Retinal pigment epithelial cell (primary cell): ENCODE measurements at regions not wholly inside any gene's neighbourhood (a gene's known extent, or its start where the extent isn't known, plus 50 kb on each side); places are given as distances from the start of the nearest gene placed in this dataset.
A peak's percentile ranks its signal among the peaks of the same experiment; 100 is the strongest.

Source experiments
- DNase-seq: peaks from one replicate; pipeline ENCODE4 v3.0.0-alpha.2; 2010; ENCODE audit warnings: low read depth
- H3K4me3 ChIP-seq: 2 replicates; pipeline ENCODE4 v1.5.1; 2011; ENCODE audit warnings: mild to moderate bottlenecking, low read length, control low read depth, moderate library complexity
- TF ChIP-seq, protein P1 (sequence below): conservative IDR thresholded peaks from 2 replicates; pipeline ENCODE4 v1.5.1; 2011; ENCODE audit warnings: low read depth, low read length, control low read depth, inconsistent platforms

DNA sequence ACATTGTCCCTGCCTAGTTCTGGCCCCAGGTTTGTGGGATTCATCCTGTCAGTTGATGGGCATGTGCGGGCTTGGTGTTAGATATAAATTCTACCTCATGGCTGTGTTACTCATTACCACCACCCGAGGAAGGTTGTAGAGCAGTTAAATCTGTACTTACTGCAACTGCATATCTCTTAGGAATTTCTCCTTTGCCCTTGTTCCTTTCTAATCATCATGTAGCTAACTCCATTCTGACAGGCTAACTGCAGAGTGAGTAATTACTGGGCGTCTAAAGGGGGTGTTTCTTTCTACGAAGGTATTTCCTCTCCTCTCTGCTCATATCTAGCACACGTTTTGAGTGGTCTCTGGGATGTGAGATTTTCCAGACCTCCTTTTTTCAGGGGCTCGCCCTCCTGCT is 1076.7 kb downstream of the TMTC2 start:
- DNase-seq = peak; percentile 9
- TF ChIP-seq, protein P1, sequence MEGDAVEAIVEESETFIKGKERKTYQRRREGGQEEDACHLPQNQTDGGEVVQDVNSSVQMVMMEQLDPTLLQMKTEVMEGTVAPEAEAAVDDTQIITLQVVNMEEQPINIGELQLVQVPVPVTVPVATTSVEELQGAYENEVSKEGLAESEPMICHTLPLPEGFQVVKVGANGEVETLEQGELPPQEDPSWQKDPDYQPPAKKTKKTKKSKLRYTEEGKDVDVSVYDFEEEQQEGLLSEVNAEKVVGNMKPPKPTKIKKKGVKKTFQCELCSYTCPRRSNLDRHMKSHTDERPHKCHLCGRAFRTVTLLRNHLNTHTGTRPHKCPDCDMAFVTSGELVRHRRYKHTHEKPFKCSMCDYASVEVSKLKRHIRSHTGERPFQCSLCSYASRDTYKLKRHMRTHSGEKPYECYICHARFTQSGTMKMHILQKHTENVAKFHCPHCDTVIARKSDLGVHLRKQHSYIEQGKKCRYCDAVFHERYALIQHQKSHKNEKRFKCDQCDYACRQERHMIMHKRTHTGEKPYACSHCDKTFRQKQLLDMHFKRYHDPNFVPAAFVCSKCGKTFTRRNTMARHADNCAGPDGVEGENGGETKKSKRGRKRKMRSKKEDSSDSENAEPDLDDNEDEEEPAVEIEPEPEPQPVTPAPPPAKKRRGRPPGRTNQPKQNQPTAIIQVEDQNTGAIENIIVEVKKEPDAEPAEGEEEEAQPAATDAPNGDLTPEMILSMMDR = no peak
- H3K4me3 ChIP-seq = no peak overlapping the region

DNA sequence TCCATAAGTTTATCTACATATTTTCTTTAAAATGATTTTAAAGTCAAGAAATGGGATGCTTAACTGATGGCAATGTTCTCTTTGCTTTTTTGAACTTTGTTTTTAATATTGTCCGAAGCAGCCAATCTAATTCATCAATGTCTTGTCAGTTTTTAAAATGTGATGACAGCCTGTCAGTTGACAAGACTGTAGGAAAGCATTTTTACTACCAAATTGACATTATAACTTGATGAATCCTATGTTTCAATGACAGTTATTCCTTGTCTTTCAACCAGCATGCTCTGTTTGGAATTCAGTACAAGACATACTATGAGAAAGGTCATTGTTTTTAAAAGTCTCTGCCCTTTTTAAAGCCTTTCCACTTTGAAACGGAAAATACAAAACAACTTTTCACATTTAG is 1073.2 kb downstream of the TMTC2 start:
- no peak for DNase-seq
- TF ChIP-seq, protein P1 = no peak
- no peak overlapping the region for H3K4me3 ChIP-seq

DNA sequence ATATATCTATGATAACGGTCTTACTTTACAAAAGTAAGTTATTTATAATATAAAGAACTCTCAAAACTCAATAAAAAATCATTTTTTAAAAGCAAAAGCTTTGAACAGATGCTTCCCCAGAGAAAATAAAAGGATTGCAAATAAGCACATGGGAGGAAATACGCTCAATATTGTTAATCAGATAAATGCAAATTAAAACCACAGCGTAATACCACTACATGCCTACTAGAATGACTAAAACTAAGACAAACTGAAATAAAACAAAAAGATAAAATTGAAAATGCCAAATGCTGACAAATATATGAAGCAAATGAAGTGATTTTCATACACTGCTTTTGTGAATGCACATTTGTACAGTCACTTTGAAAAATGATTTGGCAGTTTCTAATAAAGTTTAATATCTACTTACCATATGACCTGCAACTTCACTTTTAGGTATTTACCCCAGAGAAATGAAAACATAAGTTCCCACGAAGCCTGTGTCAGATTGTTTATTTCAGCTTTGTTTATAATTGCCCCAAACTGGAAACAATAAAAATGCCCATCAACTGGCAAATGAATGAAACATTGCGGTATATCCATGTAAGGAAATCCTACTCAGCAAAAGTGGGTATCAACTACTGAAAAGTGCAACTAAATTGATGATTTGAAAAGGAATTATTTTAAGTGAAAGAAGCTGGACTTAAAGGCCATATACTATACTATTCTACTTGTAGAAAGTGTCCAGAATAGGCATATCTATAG is 1072.4 kb downstream of the TMTC2 start:
- no peak overlapping the region for H3K4me3 ChIP-seq
- TF ChIP-seq, protein P1 = no peak
- DNase-seq = no peak

DNA sequence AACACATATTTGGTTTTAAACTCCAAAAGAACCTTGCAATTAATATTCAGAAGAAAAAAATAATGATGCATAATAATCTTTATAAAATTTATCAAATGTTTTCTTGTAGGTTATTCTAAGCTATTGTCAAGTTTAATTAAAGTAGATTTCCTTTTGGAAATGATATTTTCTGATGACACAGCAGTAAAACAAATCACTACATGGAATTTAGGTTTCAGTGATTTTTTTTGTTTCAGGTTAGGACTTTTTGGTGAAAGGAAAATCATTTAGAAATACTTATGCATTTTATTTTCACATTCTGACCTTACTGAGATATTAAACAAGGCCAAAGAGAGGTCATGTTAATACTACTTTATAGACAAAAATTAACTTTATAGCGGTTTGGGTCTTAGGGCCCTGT is 1067.2 kb downstream of the TMTC2 start:
- TF ChIP-seq, protein P1 = no peak
- DNase-seq = no peak
- no peak overlapping the region for H3K4me3 ChIP-seq

DNA sequence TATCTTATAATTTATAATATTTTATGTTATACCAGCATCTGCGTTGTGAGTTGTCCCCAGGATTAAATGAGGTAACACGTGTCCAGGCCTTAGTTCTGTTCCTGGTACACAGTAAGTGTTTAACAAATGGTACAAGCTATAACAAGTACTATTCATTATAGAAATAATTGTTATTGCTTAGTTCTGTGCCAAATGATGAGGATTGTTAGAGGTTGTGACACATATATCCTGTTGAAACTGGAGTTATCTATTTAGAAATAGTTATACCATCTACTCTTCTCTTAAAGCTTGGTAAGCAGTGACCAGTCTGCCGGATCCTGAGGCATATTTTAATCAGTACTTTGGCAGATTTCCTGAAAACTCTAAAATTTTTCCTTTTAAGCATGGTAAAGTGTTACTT is 1066.5 kb downstream of the TMTC2 start:
- H3K4me3 ChIP-seq = no peak overlapping the region
- DNase-seq = no peak
- TF ChIP-seq, protein P1 = no peak

DNA sequence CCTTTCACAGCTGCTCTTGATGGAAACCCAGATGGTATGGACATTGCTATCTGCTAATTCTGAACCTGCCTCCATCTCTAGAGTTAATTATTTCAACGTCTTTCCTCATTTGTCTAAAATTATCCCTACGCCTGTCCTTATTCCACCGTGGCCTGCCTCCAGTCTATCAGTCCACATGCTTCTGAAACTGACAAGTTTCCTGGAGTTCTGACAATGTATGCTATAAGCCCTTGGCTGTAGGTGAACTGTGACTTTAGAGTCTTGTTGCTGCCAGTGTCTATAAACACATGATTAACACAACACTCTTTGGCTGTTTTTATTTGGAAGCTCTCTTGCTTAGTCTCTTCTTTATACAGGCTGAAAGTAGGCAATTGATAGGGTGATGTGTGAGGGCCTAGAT is 1052.9 kb downstream of the TMTC2 start:
- TF ChIP-seq, protein P1 = no peak
- no peak for DNase-seq
- H3K4me3 ChIP-seq = no peak overlapping the region

DNA sequence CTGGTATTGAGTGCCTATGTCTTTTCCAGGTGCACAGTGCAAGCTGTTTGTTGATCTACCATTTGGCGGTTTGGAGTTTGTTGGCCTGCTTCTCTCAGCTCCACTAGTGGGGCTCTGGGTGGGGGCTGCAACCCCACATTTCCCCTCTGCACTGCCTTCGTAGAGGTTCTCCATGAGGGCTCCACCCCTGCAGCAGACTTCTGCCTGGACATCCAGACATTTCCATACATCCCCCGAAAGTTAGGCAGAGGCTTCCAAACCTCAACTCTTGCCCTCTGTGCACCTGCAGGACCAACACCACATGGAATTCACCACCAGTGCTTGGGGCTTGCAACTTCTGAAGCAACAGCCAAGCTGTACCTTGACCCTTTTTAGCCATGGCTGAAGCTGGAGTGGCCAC is 1024.1 kb downstream of the TMTC2 start:
- TF ChIP-seq, protein P1 = no peak
- no peak for DNase-seq
- H3K4me3 ChIP-seq = no peak overlapping the region
